ENCODE measurements at regions not wholly inside any gene's neighbourhood (a gene's known extent, or its start where the extent isn't known, plus 50 kb on each side); places are given as distances from the start of the nearest gene placed in this dataset.
A peak's percentile ranks its signal among the peaks of the same experiment; 100 is the strongest.

DNA sequence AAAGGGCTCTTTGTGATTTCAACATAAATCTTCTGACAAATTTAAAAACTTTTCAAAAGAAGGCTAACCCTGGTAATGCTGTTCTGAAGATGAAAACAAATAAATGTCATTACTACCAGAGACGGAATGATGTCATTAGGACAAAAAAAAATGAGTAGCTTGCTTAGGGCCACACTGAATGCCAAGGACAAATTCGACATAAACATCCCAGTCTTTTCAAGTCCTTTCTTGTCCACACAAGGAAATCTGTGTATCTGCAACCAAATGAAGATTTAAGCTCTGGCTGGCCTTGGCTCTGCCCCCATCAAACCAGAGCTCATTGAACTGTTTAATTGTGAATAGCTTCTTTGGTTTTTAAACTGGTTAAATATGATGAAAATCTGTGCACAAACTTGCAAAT lies 592.7 kb downstream of the TLE1 start:
- no peak overlapping the region for H3K4me2 ChIP-seq (ENCODE audit: low read length)
- no peak overlapping the region for H3K4me3 ChIP-seq (ENCODE audit: low read length)
- no peaks in the 10 kb centered on the region for H3K27me3 ChIP-seq (ENCODE audit: control insufficient read depth, insufficient read depth, low read length)
- H3K4me1 ChIP-seq (ENCODE audit: control insufficient read depth, insufficient read depth, low read length), result no peaks in the 10 kb centered on the region
- no peak overlapping the region for H3K9ac ChIP-seq (ENCODE audit: low read depth, low read length)
- H3K9me3 ChIP-seq (replicated peaks; ENCODE audit: low read length), result no peaks in the 10 kb centered on the region
- H3K36me3 ChIP-seq (ENCODE audit: insufficient read depth, low read length), result no peaks in the 10 kb centered on the region

DNA sequence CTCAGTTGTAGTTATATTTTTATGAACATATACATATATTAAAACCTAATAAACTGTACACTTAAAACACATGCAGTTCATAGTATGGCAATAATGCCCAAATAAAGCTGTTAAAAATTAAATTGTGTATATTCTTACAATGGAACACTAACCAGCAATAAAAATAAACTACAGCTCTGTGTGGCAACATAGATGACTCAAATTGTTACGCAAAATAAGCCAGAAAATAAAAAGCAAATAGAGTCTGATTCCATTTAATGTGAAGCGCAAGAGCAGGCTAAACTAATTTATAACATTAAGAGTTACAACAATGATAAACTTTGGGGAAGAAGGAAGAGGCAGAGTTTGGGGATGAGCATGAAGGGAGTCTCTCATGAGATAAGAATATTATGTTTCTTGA lies 597.3 kb downstream of the TLE1 start:
- H3K36me3 ChIP-seq (ENCODE audit: insufficient read depth, low read length), result no peaks in the 10 kb centered on the region
- H3K4me1 ChIP-seq (ENCODE audit: control insufficient read depth, insufficient read depth, low read length), result no peaks in the 10 kb centered on the region
- H3K9me3 ChIP-seq (replicated peaks; ENCODE audit: low read length), result no peaks in the 10 kb centered on the region
- no peak overlapping the region for H3K4me3 ChIP-seq (ENCODE audit: low read length)
- no peaks in the 10 kb centered on the region for H3K27me3 ChIP-seq (ENCODE audit: control insufficient read depth, insufficient read depth, low read length)
- no peak overlapping the region for H3K4me2 ChIP-seq (ENCODE audit: low read length)
- H3K9ac ChIP-seq (ENCODE audit: low read depth, low read length), result no peak overlapping the region

DNA sequence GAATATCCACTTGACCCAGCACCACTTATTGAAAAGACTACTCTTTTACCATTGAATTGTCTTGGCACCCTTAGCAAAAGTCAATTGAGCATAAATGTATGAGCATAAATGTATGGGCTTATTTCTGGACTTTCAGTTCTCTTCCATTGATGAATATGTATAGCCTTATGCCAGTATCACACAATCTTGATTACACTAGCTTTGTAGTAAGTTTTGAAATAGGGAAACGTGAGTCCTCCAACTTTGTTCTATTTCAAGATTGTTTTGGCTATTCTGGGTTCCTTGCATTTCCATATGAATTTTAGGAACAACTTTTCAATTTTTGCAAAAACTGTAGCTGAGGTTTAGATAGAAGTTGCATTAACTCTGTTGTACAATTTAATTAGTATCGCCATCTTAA lies 601.0 kb downstream of the TLE1 start:
- Histone ChIP-seq H3K9me3 (replicated peaks; ENCODE audit: low read length) (no peaks in the 10 kb centered on the region), H3K9ac (ENCODE audit: low read depth, low read length) (no peak overlapping the region), H3K4me1 (ENCODE audit: control insufficient read depth, insufficient read depth, low read length) (peaks cover 10% of the 10 kb centered on the region), H3K4me2 (ENCODE audit: low read length) (no peak overlapping the region), H3K36me3 (ENCODE audit: insufficient read depth, low read length) (no peaks in the 10 kb centered on the region), H3K27me3 (ENCODE audit: control insufficient read depth, insufficient read depth, low read length) (no peaks in the 10 kb centered on the region), H3K4me3 (ENCODE audit: low read length) (no peak overlapping the region)

GRCh38 chr9:81086416-81086815 lies 602.9 kb downstream of the TLE1 start:
- Histone ChIP-seq H3K4me2 (ENCODE audit: low read length) (no peak overlapping the region), H3K27me3 (ENCODE audit: control insufficient read depth, insufficient read depth, low read length) (no peaks in the 10 kb centered on the region), H3K9ac (ENCODE audit: low read depth, low read length) (no peak overlapping the region), H3K9me3 (replicated peaks; ENCODE audit: low read length) (no peaks in the 10 kb centered on the region), H3K4me3 (ENCODE audit: low read length) (no peak overlapping the region), H3K36me3 (ENCODE audit: insufficient read depth, low read length) (no peaks in the 10 kb centered on the region), H3K4me1 (ENCODE audit: control insufficient read depth, insufficient read depth, low read length) (peaks cover 20% of the 10 kb centered on the region)

GRCh38 chr9:81083854-81084512 lies 605.4 kb downstream of the TLE1 start:
- no peak overlapping the region for H3K4me3 ChIP-seq (ENCODE audit: low read length)
- H3K27me3 ChIP-seq (ENCODE audit: control insufficient read depth, insufficient read depth, low read length), result no peaks in the 10 kb centered on the region
- H3K36me3 ChIP-seq (ENCODE audit: insufficient read depth, low read length), result no peaks in the 10 kb centered on the region
- peak overlapping the region; percentile 42 for H3K9ac ChIP-seq (ENCODE audit: low read depth, low read length)
- H3K9me3 ChIP-seq (replicated peaks; ENCODE audit: low read length), result no peaks in the 10 kb centered on the region
- peaks cover 20% of the 10 kb centered on the region for H3K4me1 ChIP-seq (ENCODE audit: control insufficient read depth, insufficient read depth, low read length)
- H3K4me2 ChIP-seq (ENCODE audit: low read length), result peak overlapping the region; percentile 17

- Histone ChIP-seq H3K27me3 (ENCODE audit: control insufficient read depth, insufficient read depth, low read length) (no peaks in the 10 kb centered on the region), H3K9ac (ENCODE audit: low read depth, low read length) (peak overlapping the region; percentile 21), H3K4me2 (ENCODE audit: low read length) (no peak overlapping the region), H3K4me3 (ENCODE audit: low read length) (no peak overlapping the region), H3K36me3 (ENCODE audit: insufficient read depth, low read length) (no peaks in the 10 kb centered on the region), H3K4me1 (ENCODE audit: control insufficient read depth, insufficient read depth, low read length) (peaks cover 20% of the 10 kb centered on the region), H3K9me3 (replicated peaks; ENCODE audit: low read length) (no peaks in the 10 kb centered on the region)
These were observed 606.3 kb downstream of the TLE1 start for GRCh38 chr9:81083067-81083466.

- no peaks in the 10 kb centered on the region for H3K27me3 ChIP-seq (ENCODE audit: control insufficient read depth, insufficient read depth, low read length)
- H3K36me3 ChIP-seq (ENCODE audit: insufficient read depth, low read length), result no peaks in the 10 kb centered on the region
- no peaks in the 10 kb centered on the region for H3K9me3 ChIP-seq (replicated peaks; ENCODE audit: low read length)
- H3K9ac ChIP-seq (ENCODE audit: low read depth, low read length), result no peak overlapping the region
- H3K4me3 ChIP-seq (ENCODE audit: low read length), result no peak overlapping the region
- H3K4me2 ChIP-seq (ENCODE audit: low read length), result no peak overlapping the region
- H3K4me1 ChIP-seq (ENCODE audit: control insufficient read depth, insufficient read depth, low read length), result peaks cover 20% of the 10 kb centered on the region
These were observed 607.1 kb downstream of the TLE1 start for GRCh38 chr9:81082221-81082620.

GRCh38 chr9:81080900-81081299 lies 608.4 kb downstream of the TLE1 start:
- H3K27me3 ChIP-seq (ENCODE audit: control insufficient read depth, insufficient read depth, low read length), result no peaks in the 10 kb centered on the region
- no peak overlapping the region for H3K4me2 ChIP-seq (ENCODE audit: low read length)
- peaks cover 20% of the 10 kb centered on the region for H3K4me1 ChIP-seq (ENCODE audit: control insufficient read depth, insufficient read depth, low read length)
- no peaks in the 10 kb centered on the region for H3K9me3 ChIP-seq (replicated peaks; ENCODE audit: low read length)
- no peak overlapping the region for H3K4me3 ChIP-seq (ENCODE audit: low read length)
- H3K36me3 ChIP-seq (ENCODE audit: insufficient read depth, low read length), result no peaks in the 10 kb centered on the region
- no peak overlapping the region for H3K9ac ChIP-seq (ENCODE audit: low read depth, low read length)

GRCh38 chr9:81080185-81080584 lies 609.2 kb downstream of the TLE1 start:
- Histone ChIP-seq H3K9me3 (replicated peaks; ENCODE audit: low read length) (no peaks in the 10 kb centered on the region), H3K9ac (ENCODE audit: low read depth, low read length) (no peak overlapping the region), H3K4me2 (ENCODE audit: low read length) (no peak overlapping the region), H3K27me3 (ENCODE audit: control insufficient read depth, insufficient read depth, low read length) (no peaks in the 10 kb centered on the region), H3K4me3 (ENCODE audit: low read length) (no peak overlapping the region), H3K36me3 (ENCODE audit: insufficient read depth, low read length) (no peaks in the 10 kb centered on the region), H3K4me1 (ENCODE audit: control insufficient read depth, insufficient read depth, low read length) (peaks cover 20% of the 10 kb centered on the region)

- Histone ChIP-seq H3K9me3 (replicated peaks; ENCODE audit: low read length) (no peaks in the 10 kb centered on the region), H3K36me3 (ENCODE audit: insufficient read depth, low read length) (no peaks in the 10 kb centered on the region), H3K4me3 (ENCODE audit: low read length) (no peak overlapping the region), H3K9ac (ENCODE audit: low read depth, low read length) (no peak overlapping the region), H3K4me2 (ENCODE audit: low read length) (no peak overlapping the region), H3K4me1 (ENCODE audit: control insufficient read depth, insufficient read depth, low read length) (peaks cover 15% of the 10 kb centered on the region), H3K27me3 (ENCODE audit: control insufficient read depth, insufficient read depth, low read length) (no peaks in the 10 kb centered on the region)
These were observed 610.3 kb downstream of the TLE1 start for GRCh38 chr9:81079055-81079454.

DNA sequence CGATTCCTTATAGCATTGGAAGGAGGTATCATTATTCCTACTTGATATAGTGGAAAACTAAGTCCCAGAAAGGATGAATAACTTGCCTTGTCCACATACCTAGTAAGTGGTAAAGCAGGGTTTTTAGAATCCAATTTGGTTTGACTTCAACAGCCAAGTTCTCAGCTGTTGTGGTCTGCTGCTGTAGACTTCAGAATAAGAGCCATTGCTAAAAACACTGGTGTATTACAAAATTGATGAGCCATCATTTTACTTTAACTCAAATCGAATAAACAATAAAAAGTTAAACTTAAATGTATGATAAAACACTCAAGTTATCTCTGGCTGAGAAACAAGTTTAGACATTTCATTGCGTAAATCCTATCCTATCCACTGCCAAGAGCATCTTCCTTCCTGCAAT lies 610.8 kb downstream of the TLE1 start:
- Histone ChIP-seq H3K4me2 (ENCODE audit: low read length) (no peak overlapping the region), H3K4me1 (ENCODE audit: control insufficient read depth, insufficient read depth, low read length) (peaks cover 13% of the 10 kb centered on the region), H3K4me3 (ENCODE audit: low read length) (no peak overlapping the region), H3K9ac (ENCODE audit: low read depth, low read length) (no peak overlapping the region), H3K9me3 (replicated peaks; ENCODE audit: low read length) (no peaks in the 10 kb centered on the region), H3K36me3 (ENCODE audit: insufficient read depth, low read length) (no peaks in the 10 kb centered on the region), H3K27me3 (ENCODE audit: control insufficient read depth, insufficient read depth, low read length) (no peaks in the 10 kb centered on the region)

GRCh38 chr9:81077572-81077971 lies 611.8 kb downstream of the TLE1 start:
- H3K4me2 ChIP-seq (ENCODE audit: low read length), result no peak overlapping the region
- no peak overlapping the region for H3K9ac ChIP-seq (ENCODE audit: low read depth, low read length)
- H3K9me3 ChIP-seq (replicated peaks; ENCODE audit: low read length), result no peaks in the 10 kb centered on the region
- H3K4me1 ChIP-seq (ENCODE audit: control insufficient read depth, insufficient read depth, low read length), result peaks cover 3% of the 10 kb centered on the region
- no peak overlapping the region for H3K4me3 ChIP-seq (ENCODE audit: low read length)
- H3K36me3 ChIP-seq (ENCODE audit: insufficient read depth, low read length), result no peaks in the 10 kb centered on the region
- H3K27me3 ChIP-seq (ENCODE audit: control insufficient read depth, insufficient read depth, low read length), result no peaks in the 10 kb centered on the region
